Common myeloid progenitor, CD34-positive (primary cell): ENCODE measurements at regions not wholly inside any gene's neighbourhood (a gene's known extent, or its start where the extent isn't known, plus 50 kb on each side); places are given as distances from the start of the nearest gene placed in this dataset.
"Not testable (repeated sequence)": the region's sequence is repeated elsewhere in the genome, so short reads cannot be mapped to it uniquely, and the experiment has no call there.

Experiments used
- CTCF ChIA-PET: fragments of 350-600 bp; sonication (Branson Sonifier 250); formaldehyde crosslinking; loops from one replicate; lab custom pipeline; 2021; ENCODE audit warnings: antibody characterized with exemption; lab: Charles Lee
- POLR2A ChIA-PET: fragments of 350-600 bp; sonication (Branson Sonifier 250); formaldehyde crosslinking; loops from one replicate; lab custom pipeline; 2021; ENCODE audit warnings: antibody characterized with exemption; lab: Charles Lee
- DNase-seq, 3 donors: peaks; one replicate each; pipeline versions ENCODE4 v3.0.0 to v3.0.0-alpha.2; 2013
- H3K27ac ChIP-seq, 2 experiments: 1 replicate in 1 of 2; 2 replicates in 1 of 2; pipeline ENCODE4 v1.7.0; 2013; ENCODE audit warnings: inconsistent platforms in 2 of 2, low read length in 2 of 2, mild to moderate bottlenecking in 2 of 2, low read depth in 1 of 2, moderate library complexity in 1 of 2; ENCODE audit not compliant: severe bottlenecking in 2 of 2, insufficient read depth in 1 of 2, poor library complexity in 1 of 2
- H3K27me3 ChIP-seq, 5 experiments: replicated peaks in 2 of 5; 1 replicate in 3 of 5; 2 replicates in 2 of 5; pipeline versions ENCODE4 v1.6.1 to v1.7.0; 2013; ENCODE audit warnings: low read length in 4 of 5, mild to moderate bottlenecking in 2 of 5, moderate library complexity in 2 of 5, inconsistent platforms in 1 of 5; ENCODE audit not compliant: insufficient read depth in 5 of 5, control insufficient read depth in 4 of 5
- H3K36me3 ChIP-seq, 4 experiments: 1 replicate in 2 of 4; 2 replicates in 2 of 4; pipeline versions ENCODE4 v1.6.1 to v1.7.0; 2013; ENCODE audit warnings: low read length in 3 of 4, control low read depth in 1 of 4, mild to moderate bottlenecking in 1 of 4; ENCODE audit not compliant: control insufficient read depth in 4 of 4, insufficient read depth in 4 of 4
- H3K4me1 ChIP-seq, 4 experiments: 1 replicate in 3 of 4; 2 replicates in 1 of 4; pipeline versions ENCODE4 v1.6.1 to v1.7.1; 2013; ENCODE audit warnings: low read length in 3 of 4, mild to moderate bottlenecking in 3 of 4, control low read depth in 1 of 4, inconsistent platforms in 1 of 4, moderate library complexity in 1 of 4; ENCODE audit not compliant: control insufficient read depth in 4 of 4, insufficient read depth in 4 of 4; ENCODE audit errors: control extremely low read depth in 1 of 4
- H3K4me3 ChIP-seq, 7 experiments: 1 replicate in 4 of 7; 2 replicates in 3 of 7; pipeline versions ENCODE4 v1.5.1 to v1.7.0; 2013; ENCODE audit warnings: mild to moderate bottlenecking in 7 of 7, low read length in 6 of 7, moderate library complexity in 6 of 7, inconsistent platforms in 2 of 7, low read depth in 2 of 7, control low read depth in 1 of 7; ENCODE audit not compliant: insufficient read depth in 4 of 7, control insufficient read depth in 1 of 7; ENCODE audit errors: extremely low read depth in 1 of 7
- H3K9me3 ChIP-seq, 5 experiments: 1 replicate in 4 of 5; 2 replicates in 1 of 5; pipeline versions ENCODE4 v1.6.1 to v1.7.1; 2013; ENCODE audit warnings: low read length in 4 of 5, mild to moderate bottlenecking in 2 of 5, inconsistent platforms in 1 of 5, low read depth in 1 of 5, moderate library complexity in 1 of 5; ENCODE audit not compliant: control insufficient read depth in 4 of 5, insufficient read depth in 2 of 5; ENCODE audit errors: control extremely low read depth in 1 of 5
- WGBS: methylation state at CpG from one replicate; pipeline ENCODE4 v1.1.5; 2013; ENCODE audit not compliant: insufficient coverage; 5-methylcytosine and 5-hydroxymethylcytosine counted together

DNA sequence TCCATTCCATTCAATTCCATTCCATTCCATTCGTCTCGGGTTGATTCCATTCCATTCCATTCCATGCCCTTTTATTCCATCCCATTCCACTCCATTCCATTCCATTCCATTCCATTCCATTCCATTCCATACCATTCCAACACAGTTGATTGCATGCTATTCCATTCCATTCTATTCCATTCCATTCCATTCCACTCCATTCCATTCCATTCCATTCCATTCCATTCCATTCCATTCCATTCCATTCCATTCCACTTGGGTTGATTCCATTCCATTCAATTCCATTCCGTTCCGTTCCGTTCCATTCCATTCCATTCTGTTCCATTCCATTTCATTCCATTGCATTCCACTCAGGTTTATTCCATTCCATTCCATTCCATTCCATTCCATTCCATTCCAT is 143.3 kb downstream of the CWH43 start:
- H3K27ac ChIP-seq, H3K4me3 ChIP-seq, H3K9me3 ChIP-seq, H3K4me1 ChIP-seq, CTCF ChIA-PET, H3K36me3 ChIP-seq, DNase-seq, H3K27me3 ChIP-seq, POLR2A ChIA-PET: not testable (repeated sequence)
- no CpG with 5 or more reads among the region's 5 CpGs for WGBS

DNA sequence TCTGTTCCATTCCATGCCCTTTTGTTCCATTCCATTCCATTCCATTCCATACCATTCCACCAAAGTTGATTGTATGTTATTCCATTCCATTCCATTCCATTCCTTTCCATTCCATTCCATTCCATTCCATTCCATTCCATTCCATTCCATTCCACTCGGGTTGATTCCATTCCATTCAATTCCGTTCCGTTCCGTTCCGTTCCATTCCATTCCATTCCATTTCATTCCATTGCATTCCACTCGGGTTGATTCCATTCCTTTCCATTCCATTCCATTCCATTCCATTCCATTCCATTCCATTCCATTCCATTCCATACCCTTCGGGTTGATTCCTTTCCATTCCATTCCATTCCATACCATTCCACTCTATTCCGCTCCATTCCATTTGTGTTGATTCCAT is 143.8 kb downstream of the CWH43 start:
- no CpG with 5 or more reads among the region's 8 CpGs for WGBS
- CTCF ChIA-PET, POLR2A ChIA-PET: not testable (repeated sequence)

DNA sequence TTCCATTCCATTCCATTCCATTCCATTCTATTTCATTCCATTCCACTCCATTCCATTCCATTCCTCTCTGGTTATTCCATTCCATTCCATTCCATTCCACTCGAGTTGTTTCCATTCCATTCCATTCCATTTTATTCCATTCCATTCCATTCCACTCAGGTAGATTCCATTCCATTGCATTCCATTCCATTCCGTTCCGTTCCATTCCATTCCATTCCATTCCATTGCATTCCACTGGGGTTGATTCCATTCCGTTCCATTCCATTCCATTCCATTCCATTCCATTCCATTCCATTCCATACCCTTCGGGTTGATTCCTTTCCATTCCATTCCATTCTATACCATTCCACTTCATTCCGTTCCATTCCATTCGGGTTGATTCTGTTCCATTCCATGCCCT is 144.6 kb downstream of the CWH43 start:
- H3K27ac ChIP-seq, POLR2A ChIA-PET, CTCF ChIA-PET, H3K9me3 ChIP-seq, H3K27me3 ChIP-seq, H3K36me3 ChIP-seq, H3K4me1 ChIP-seq, DNase-seq, H3K4me3 ChIP-seq: not testable (repeated sequence)
- WGBS = no CpG with 5 or more reads among the region's 7 CpGs

More for the DNA sequence above, 143.8 kb downstream of the CWH43 start:
- H3K9me3 ChIP-seq, H3K4me1 ChIP-seq, H3K36me3 ChIP-seq, H3K4me3 ChIP-seq, H3K27me3 ChIP-seq, DNase-seq, H3K27ac ChIP-seq: not testable (repeated sequence)

DNA sequence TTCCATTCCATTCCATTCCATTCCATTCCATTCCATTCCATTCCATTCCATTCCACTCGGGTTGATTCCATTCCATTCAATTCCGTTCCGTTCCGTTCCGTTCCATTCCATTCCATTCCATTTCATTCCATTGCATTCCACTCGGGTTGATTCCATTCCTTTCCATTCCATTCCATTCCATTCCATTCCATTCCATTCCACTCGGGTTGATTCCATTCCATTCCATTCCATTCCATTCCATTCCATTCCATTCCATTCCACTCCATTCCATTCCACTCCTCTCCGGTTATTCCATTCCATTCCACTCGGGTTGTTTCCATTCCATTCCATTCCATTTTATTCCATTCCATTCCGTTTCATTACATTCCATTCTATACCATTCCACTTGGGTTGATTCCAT is 151.0 kb downstream of the CWH43 start:
- CTCF ChIA-PET, POLR2A ChIA-PET, DNase-seq, H3K36me3 ChIP-seq, H3K4me3 ChIP-seq, H3K27ac ChIP-seq, H3K9me3 ChIP-seq, H3K27me3 ChIP-seq, H3K4me1 ChIP-seq: not testable (repeated sequence)
- whole genome bisulfite sequencing = 57% methylated on average over 1 of the region's 10 CpGs

DNA sequence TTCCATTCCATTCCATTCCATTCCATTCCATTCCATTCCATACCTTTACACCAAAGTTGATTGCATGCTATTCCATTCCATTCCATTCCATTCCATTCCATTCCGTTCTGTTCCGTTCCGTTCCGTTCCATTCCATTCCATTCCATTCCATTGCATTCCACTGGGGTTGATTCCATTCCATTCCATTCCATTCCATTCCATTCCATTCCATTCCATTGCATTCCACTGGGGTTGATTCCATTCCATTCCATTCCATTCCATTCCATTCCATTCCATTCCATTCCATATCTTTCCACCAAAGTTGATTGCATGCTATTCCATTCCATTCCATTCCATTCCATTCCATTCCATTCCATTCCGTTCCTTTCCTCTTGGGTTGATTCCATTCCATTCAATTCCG is 151.9 kb downstream of the CWH43 start:
- H3K9me3 ChIP-seq, H3K4me3 ChIP-seq, POLR2A ChIA-PET, H3K4me1 ChIP-seq, H3K36me3 ChIP-seq, CTCF ChIA-PET, H3K27me3 ChIP-seq, H3K27ac ChIP-seq, DNase-seq: not testable (repeated sequence)
- no CpG with 5 or more reads among the region's 6 CpGs for WGBS

DNA sequence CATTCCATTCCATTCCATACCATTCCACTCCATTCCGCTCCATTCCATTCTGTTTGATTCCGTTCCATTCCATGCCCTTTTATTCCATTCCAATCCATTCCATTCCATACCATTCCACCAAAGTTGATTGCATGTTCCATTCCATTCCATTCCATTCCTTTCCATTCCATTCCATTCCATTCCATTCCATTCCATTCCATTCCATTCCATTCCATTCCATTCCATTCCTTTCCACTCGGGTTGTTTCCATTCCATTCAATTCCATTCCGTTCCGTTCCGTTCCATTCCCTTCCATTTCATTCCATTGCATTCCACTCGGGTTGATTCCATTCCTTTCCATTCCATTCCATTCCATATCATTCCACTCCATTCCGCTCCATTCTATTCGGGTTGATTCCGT is 152.7 kb downstream of the CWH43 start:
- H3K4me3 ChIP-seq, CTCF ChIA-PET, H3K36me3 ChIP-seq, H3K9me3 ChIP-seq, DNase-seq, H3K27ac ChIP-seq, POLR2A ChIA-PET, H3K27me3 ChIP-seq, H3K4me1 ChIP-seq: not testable (repeated sequence)
- whole genome bisulfite sequencing = no CpG with 5 or more reads among the region's 10 CpGs

DNA sequence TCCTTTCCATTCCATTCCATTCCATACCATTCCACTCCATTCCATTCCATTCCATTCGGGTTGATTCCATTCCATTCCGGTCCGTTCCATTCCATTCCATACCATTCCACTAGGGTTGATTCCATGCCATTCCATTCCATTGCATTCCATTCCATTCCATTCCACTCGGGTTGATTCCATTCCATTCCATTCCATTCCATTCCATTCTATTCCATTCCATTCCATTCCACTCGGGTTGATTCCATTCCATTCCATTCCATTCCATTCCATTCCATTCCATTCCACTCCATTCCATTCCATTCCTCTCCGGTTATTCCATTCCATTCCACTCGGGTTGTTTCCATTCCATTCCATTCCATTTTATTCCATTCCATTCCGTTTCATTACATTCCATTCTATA is 153.4 kb downstream of the CWH43 start:
- H3K27ac ChIP-seq, H3K4me1 ChIP-seq, H3K4me3 ChIP-seq, H3K27me3 ChIP-seq, H3K36me3 ChIP-seq, CTCF ChIA-PET, H3K9me3 ChIP-seq, POLR2A ChIA-PET, DNase-seq: not testable (repeated sequence)
- WGBS = 92% methylated on average over 3 of the region's 8 CpGs
